Liver (tissue), 8 donors: ENCODE measurements at regions not wholly inside any gene's neighbourhood (a gene's known extent, or its start where the extent isn't known, plus 50 kb on each side); places are given as distances from the start of the nearest gene placed in this dataset.

Experiments
- DNase-seq: peaks from one replicate; pipeline ENCODE4 v3.0.0-alpha.2; 2017; ENCODE audit warnings: low spot score
- H3K27ac ChIP-seq, 2 donors: one replicate each; pipeline ENCODE4 v1.7.0; 2013; ENCODE audit warnings: inconsistent platforms in 2 of 2, low read length in 2 of 2, control low read depth in 1 of 2, low read depth in 1 of 2, mild to moderate bottlenecking in 1 of 2
- H3K27me3 ChIP-seq, 4 donors: one replicate each; pipeline versions ENCODE4 v1.6.1 to v1.7.0; 2013; ENCODE audit warnings: low read length in 3 of 4, inconsistent platforms in 1 of 4, mild to moderate bottlenecking in 1 of 4, moderate library complexity in 1 of 4; ENCODE audit not compliant: control insufficient read depth in 4 of 4, insufficient read depth in 4 of 4
- H3K36me3 ChIP-seq, 4 donors: one replicate each; pipeline versions ENCODE4 v1.6.1 to v1.7.0; 2013; ENCODE audit warnings: low read length in 3 of 4, mild to moderate bottlenecking in 3 of 4, low read depth in 1 of 4, moderate library complexity in 1 of 4; ENCODE audit not compliant: control insufficient read depth in 4 of 4, insufficient read depth in 3 of 4
- H3K4me1 ChIP-seq, 4 donors: one replicate each; pipeline versions ENCODE4 v1.6.1 to v1.7.0; 2013; ENCODE audit warnings: low read length in 3 of 4, mild to moderate bottlenecking in 3 of 4, moderate library complexity in 1 of 4; ENCODE audit not compliant: control insufficient read depth in 4 of 4, insufficient read depth in 4 of 4
- H3K4me3 ChIP-seq, 3 donors: one replicate each; pipeline versions ENCODE4 v1.6.1 to v1.7.0; 2013; ENCODE audit warnings: low read length in 3 of 3, control low read depth in 1 of 3, low read depth in 1 of 3, mild to moderate bottlenecking in 1 of 3
- H3K9ac ChIP-seq, 2 donors: one replicate each; pipeline ENCODE4 v1.7.0; 2013; ENCODE audit warnings: low read length in 2 of 2, mild to moderate bottlenecking in 2 of 2, moderate library complexity in 2 of 2, control low read depth in 1 of 2, low read depth in 1 of 2
- H3K9me3 ChIP-seq, 4 donors: one replicate each; pipeline versions ENCODE4 v1.6.1 to v1.7.0; 2013; ENCODE audit warnings: low read length in 3 of 4; ENCODE audit not compliant: control insufficient read depth in 4 of 4
- ATF3 ChIP-seq: IDR thresholded peaks from 2 replicates; pipeline ENCODE4 v1.6.1; 2016; ENCODE audit warnings: antibody characterized with exemption
- EGR1 ChIP-seq, 2 donors: IDR thresholded peaks; 2 replicates each; pipeline ENCODE4 v1.6.1; 2016 to 2018; ENCODE audit warnings: antibody characterized with exemption in 2 of 2, low read depth in 2 of 2
- FOXA1 ChIP-seq: IDR thresholded peaks from 2 replicates; pipeline ENCODE4 v1.6.1; 2016; ENCODE audit warnings: antibody characterized with exemption
- FOXA2 ChIP-seq: IDR thresholded peaks from 2 replicates; pipeline ENCODE4 v1.6.1; 2016; ENCODE audit warnings: antibody characterized with exemption
- GABPA ChIP-seq, 2 donors: IDR thresholded peaks in 1 of 2; conservative IDR thresholded peaks in 1 of 2; 2 replicates each; pipeline ENCODE4 v1.6.1; 2016; ENCODE audit warnings: antibody characterized with exemption in 2 of 2, mild to moderate bottlenecking in 1 of 2, moderate library complexity in 1 of 2
- HNF4A ChIP-seq, 2 donors: conservative IDR thresholded peaks; 2 replicates each; pipeline ENCODE4 v1.6.1; 2016; ENCODE audit warnings: antibody characterized with exemption in 2 of 2, mild to moderate bottlenecking in 2 of 2
- HNF4G ChIP-seq: IDR thresholded peaks from 2 replicates; pipeline ENCODE4 v1.6.1; 2016; ENCODE audit warnings: antibody characterized with exemption
- JUND ChIP-seq, 2 donors: IDR thresholded peaks; 2 replicates each; pipeline ENCODE4 v1.6.1; 2016; ENCODE audit warnings: antibody characterized with exemption in 2 of 2
- MAX ChIP-seq: IDR thresholded peaks from 2 replicates; pipeline ENCODE4 v1.6.1; 2016; ENCODE audit warnings: antibody characterized with exemption
- NR2F2 ChIP-seq: IDR thresholded peaks from 2 replicates; pipeline ENCODE4 v1.6.1; 2016; ENCODE audit warnings: antibody characterized with exemption
- RAD21 ChIP-seq, 2 donors: IDR thresholded peaks; 2 replicates each; pipeline ENCODE4 v1.6.1; 2016; ENCODE audit warnings: antibody characterized with exemption in 2 of 2, mild to moderate bottlenecking in 2 of 2
- REST ChIP-seq: IDR thresholded peaks from 2 replicates; pipeline ENCODE4 v1.6.1; 2016; ENCODE audit warnings: antibody characterized with exemption, mild to moderate bottlenecking
- RXRA ChIP-seq, 2 donors: IDR thresholded peaks; 2 replicates each; pipeline ENCODE4 v1.6.1; 2017 to 2018; ENCODE audit warnings: antibody characterized with exemption in 2 of 2, mild to moderate bottlenecking in 1 of 2
- SP1 ChIP-seq: IDR thresholded peaks from 2 replicates; pipeline ENCODE4 v1.6.1; 2018; ENCODE audit warnings: antibody characterized with exemption, mild to moderate bottlenecking
- TAF1 ChIP-seq: conservative IDR thresholded peaks from 2 replicates; pipeline ENCODE4 v1.6.1; 2016; ENCODE audit warnings: antibody characterized with exemption, mild to moderate bottlenecking
- YY1 ChIP-seq: IDR thresholded peaks from 2 replicates; pipeline ENCODE4 v1.6.1; 2016; ENCODE audit warnings: antibody characterized with exemption, mild to moderate bottlenecking
- WGBS: extraction: QIAGEN DNeasy Blood & Tissue Kit; methylation state at CpG from one replicate; pipeline ENCODE4 v1.1.7; 2013; 5-methylcytosine and 5-hydroxymethylcytosine counted together
- TF ChIP-seq, protein P1 (sequence below): fragments of 150-350 bp; IDR thresholded peaks from 2 replicates; pipeline ENCODE4 v1.5.1; 2017; ENCODE audit warnings: improper control_type of control experiment, low read depth, low read length; ENCODE audit not compliant: missing input control
- TF ChIP-seq, protein P2 (sequence below): IDR thresholded peaks from 2 replicates; pipeline ENCODE4 v1.6.1; 2016; ENCODE audit warnings: antibody characterized with exemption
- donor health status: healthy.
- donor health status: healthy.
- donor health status: healthy.
- donor health status: healthy.
- donor health status: healthy.

DNA sequence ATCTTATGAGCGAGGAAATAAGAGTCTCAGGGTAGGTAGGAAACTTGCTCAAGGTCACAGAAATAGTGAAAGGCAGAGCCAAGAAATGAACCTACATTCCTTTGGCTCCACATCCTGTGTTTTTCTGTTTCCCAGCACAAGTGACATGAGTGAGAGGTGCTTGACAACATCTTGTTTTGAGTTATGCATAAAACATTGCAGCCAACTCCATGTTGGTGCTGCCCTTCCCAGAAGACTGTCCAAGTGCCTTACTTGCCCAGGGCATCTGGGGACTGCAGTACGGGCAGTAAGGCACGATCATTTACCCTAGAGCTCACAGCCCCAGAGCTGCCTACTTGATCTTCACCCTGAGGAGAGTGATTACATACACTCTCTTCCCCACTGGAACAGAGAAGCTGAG, 148.8 kb downstream of the NOC3L start:
- Histone ChIP-seq H3K36me3 (no peaks in the 10 kb centered on the region), H3K27ac (peak overlapping the region; percentile 75 to 90), H3K4me3 (no peak overlapping the region), H3K4me1 (peaks cover 5 to 25% (median 19%) of the 10 kb centered on the region in 4 donors), H3K27me3 (no peaks in the 10 kb centered on the region), H3K9me3 (no peaks in the 10 kb centered on the region), H3K9ac (no peak overlapping the region)
- DNase-seq, result no peak
- TF ChIP-seq REST (no peak), ATF3 (no peak), MAX (no peak), FOXA1 (no peak), HNF4A (conservative IDR thresholded peaks at IDR 0.05) (no peak), RAD21 (IDR thresholded peaks at IDR 0.05) (no peak), EGR1 (IDR thresholded peaks at IDR 0.05; ENCODE audit: low read depth in 2 of 2) (no peak), RXRA (IDR thresholded peaks at IDR 0.05) (no peak), TAF1 (no peak), FOXA2 (no peak), JUND (IDR thresholded peaks at IDR 0.05) (no peak), GABPA (IDR thresholded peaks at IDR 0.05 in 1 of 2, conservative IDR thresholded peaks at IDR 0.05 in 1 of 2) (no peak), NR2F2 (no peak), SP1 (no peak), YY1 (no peak), HNF4G (no peak)
- TF ChIP-seq, protein P1, sequence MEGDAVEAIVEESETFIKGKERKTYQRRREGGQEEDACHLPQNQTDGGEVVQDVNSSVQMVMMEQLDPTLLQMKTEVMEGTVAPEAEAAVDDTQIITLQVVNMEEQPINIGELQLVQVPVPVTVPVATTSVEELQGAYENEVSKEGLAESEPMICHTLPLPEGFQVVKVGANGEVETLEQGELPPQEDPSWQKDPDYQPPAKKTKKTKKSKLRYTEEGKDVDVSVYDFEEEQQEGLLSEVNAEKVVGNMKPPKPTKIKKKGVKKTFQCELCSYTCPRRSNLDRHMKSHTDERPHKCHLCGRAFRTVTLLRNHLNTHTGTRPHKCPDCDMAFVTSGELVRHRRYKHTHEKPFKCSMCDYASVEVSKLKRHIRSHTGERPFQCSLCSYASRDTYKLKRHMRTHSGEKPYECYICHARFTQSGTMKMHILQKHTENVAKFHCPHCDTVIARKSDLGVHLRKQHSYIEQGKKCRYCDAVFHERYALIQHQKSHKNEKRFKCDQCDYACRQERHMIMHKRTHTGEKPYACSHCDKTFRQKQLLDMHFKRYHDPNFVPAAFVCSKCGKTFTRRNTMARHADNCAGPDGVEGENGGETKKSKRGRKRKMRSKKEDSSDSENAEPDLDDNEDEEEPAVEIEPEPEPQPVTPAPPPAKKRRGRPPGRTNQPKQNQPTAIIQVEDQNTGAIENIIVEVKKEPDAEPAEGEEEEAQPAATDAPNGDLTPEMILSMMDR, result no peak
- TF ChIP-seq, protein P2, sequence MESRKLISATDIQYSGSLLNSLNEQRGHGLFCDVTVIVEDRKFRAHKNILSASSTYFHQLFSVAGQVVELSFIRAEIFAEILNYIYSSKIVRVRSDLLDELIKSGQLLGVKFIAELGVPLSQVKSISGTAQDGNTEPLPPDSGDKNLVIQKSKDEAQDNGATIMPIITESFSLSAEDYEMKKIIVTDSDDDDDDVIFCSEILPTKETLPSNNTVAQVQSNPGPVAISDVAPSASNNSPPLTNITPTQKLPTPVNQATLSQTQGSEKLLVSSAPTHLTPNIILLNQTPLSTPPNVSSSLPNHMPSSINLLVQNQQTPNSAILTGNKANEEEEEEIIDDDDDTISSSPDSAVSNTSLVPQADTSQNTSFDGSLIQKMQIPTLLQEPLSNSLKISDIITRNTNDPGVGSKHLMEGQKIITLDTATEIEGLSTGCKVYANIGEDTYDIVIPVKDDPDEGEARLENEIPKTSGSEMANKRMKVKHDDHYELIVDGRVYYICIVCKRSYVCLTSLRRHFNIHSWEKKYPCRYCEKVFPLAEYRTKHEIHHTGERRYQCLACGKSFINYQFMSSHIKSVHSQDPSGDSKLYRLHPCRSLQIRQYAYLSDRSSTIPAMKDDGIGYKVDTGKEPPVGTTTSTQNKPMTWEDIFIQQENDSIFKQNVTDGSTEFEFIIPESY, result no peak
- 36% methylated on average over 3 of the region's 3 CpGs for WGBS
